Activated B cell treated with CpG ODN at 0.5 μM for 24 hours (primary cell): ENCODE measurements at regions not wholly inside any gene's neighbourhood (a gene's known extent, or its start where the extent isn't known, plus 50 kb on each side); places are given as distances from the start of the nearest gene placed in this dataset.
"Not testable (repeated sequence)": the region's sequence is repeated elsewhere in the genome, so short reads cannot be mapped to it uniquely, and the experiment has no call there.

ENCODE experiments used
- ATAC-seq: fragments of 200-7000 bp; cut with Tn5 transposase; one replicate; pipeline ENCODE4 v1.10.0; 2021; ENCODE audit warnings: low read depth, mild to moderate bottlenecking, moderate library complexity
- CTCF ChIA-PET: fragments of 350-600 bp; sonication (Branson Sonifier 250); formaldehyde crosslinking; loops from one replicate; lab custom pipeline; 2021; ENCODE audit warnings: antibody characterized with exemption; lab: Charles Lee
- POLR2A ChIA-PET: fragments of 350-600 bp; sonication (Branson Sonifier 250); formaldehyde crosslinking; loops from one replicate; lab custom pipeline; 2021; ENCODE audit warnings: antibody characterized with exemption; lab: Charles Lee
- DNase-seq: peaks from one replicate; pipeline ENCODE4 v3.0.0; 2022
- H3K27ac Mint-ChIP-seq: one replicate; pipeline ENCODE4 v1.8.0; 2020; ENCODE audit warnings: mixed read lengths
- H3K27me3 Mint-ChIP-seq: one replicate; pipeline ENCODE4 v1.8.0; 2021; ENCODE audit warnings: mixed read lengths
- H3K36me3 Mint-ChIP-seq: one replicate; pipeline ENCODE4 v1.8.0; 2021; ENCODE audit warnings: low read depth, mixed read lengths
- H3K4me1 Mint-ChIP-seq: one replicate; pipeline ENCODE4 v1.8.0; 2021; ENCODE audit warnings: mixed read lengths
- H3K4me3 Mint-ChIP-seq: one replicate; pipeline ENCODE4 v1.8.0; 2020; ENCODE audit warnings: mild to moderate bottlenecking, mixed read lengths
- H3K9me3 Mint-ChIP-seq: one replicate; pipeline ENCODE4 v1.8.0; 2020; ENCODE audit warnings: mixed read lengths
- intact Hi-C: fragments of 100-400 bp; cut with micrococcal nuclease; formaldehyde crosslinking; loops from one replicate; pipeline ENCODE4 v1.15.1; 2024
- TF ChIP-seq, protein P1 (sequence below): fragments of 200-600 bp; IDR thresholded peaks from one replicate; pipeline ENCODE4 v1.8.0; 2022; ENCODE audit warnings: antibody characterized with exemption, mild to moderate bottlenecking

DNA sequence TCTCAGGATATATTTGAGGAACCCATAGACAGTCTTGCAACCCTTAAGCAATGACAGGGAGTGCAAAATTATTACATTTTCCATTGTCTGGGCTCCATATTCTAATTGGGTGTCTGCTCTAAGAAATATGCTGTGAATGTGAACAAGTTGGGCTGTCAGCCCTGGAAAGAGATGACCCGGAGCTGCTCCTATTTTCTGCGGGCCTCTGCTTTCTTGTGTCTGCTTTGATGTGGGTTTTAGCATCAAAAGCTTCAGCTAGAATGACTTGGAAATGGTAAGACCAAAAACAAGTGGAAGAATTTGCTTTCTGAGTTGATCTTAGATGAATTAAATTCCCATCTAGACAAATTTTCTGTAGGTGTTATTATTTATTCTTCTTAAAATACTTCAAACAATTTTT is 343.6 kb upstream of the IGFBP3 start:
- CTCF ChIA-PET = no interaction called here
- H3K36me3 Mint-ChIP-seq = no peaks in the 10 kb centered on the region
- intact Hi-C loops = no loop called here
- no peak for ATAC-seq
- no peaks in the 10 kb centered on the region for H3K4me1 Mint-ChIP-seq
- no peak for DNase-seq
- TF ChIP-seq, protein P1, sequence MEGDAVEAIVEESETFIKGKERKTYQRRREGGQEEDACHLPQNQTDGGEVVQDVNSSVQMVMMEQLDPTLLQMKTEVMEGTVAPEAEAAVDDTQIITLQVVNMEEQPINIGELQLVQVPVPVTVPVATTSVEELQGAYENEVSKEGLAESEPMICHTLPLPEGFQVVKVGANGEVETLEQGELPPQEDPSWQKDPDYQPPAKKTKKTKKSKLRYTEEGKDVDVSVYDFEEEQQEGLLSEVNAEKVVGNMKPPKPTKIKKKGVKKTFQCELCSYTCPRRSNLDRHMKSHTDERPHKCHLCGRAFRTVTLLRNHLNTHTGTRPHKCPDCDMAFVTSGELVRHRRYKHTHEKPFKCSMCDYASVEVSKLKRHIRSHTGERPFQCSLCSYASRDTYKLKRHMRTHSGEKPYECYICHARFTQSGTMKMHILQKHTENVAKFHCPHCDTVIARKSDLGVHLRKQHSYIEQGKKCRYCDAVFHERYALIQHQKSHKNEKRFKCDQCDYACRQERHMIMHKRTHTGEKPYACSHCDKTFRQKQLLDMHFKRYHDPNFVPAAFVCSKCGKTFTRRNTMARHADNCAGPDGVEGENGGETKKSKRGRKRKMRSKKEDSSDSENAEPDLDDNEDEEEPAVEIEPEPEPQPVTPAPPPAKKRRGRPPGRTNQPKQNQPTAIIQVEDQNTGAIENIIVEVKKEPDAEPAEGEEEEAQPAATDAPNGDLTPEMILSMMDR = no peak
- H3K27ac Mint-ChIP-seq = no peak overlapping the region
- POLR2A ChIA-PET = no interaction called here
- no peaks in the 10 kb centered on the region for H3K27me3 Mint-ChIP-seq
- H3K4me3 Mint-ChIP-seq = no peak overlapping the region
- peaks cover 18% of the 10 kb centered on the region for H3K9me3 Mint-ChIP-seq

DNA sequence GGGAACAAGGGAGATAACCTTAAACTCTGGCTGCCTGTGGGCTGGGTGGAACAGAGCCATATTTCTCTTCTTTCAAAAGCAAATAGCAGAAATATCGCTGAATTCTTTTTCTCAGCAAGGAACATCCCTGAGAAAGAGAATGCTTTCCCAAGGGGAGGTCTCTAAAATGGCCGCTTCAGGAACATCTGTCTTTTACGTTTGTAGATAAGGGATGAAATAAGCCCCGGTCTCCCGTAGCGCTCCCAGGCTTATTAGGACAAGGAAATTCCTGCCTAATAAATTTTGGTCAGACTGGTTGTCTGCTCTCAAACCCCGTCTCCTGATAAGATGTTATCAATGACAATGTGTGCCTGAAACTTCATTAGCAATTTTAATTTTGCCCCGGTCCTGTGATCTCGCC is 340.6 kb upstream of the IGFBP3 start:
- H3K27me3 Mint-ChIP-seq, intact Hi-C loops, POLR2A ChIA-PET, H3K36me3 Mint-ChIP-seq, H3K4me1 Mint-ChIP-seq, ATAC-seq, CTCF ChIA-PET, DNase-seq, H3K4me3 Mint-ChIP-seq, H3K27ac Mint-ChIP-seq: not testable (repeated sequence)
- peaks cover 18% of the 10 kb centered on the region for H3K9me3 Mint-ChIP-seq

DNA sequence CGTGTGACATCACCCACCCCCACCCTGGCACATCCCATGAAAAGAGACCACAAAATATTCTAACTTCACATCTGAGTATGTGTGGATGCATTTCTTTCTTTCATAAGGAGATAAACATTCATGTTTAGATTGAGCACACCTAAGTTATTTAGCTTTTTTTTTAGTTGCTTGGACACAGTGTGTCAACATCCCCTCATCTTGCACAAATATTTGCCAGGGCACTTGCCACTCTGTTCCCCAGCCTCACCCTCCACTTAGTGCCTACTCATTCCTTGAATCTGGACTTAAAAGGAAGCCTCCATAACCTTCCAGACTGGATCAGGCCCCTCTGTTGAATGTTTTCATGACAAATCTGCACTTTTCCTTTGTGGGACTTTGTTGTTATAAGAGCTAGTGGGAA is 338.9 kb upstream of the IGFBP3 start:
- ChIA-PET CTCF (no interaction called here), POLR2A (no interaction called here)
- DNase-seq = no peak
- ATAC-seq = no peak
- Mint-ChIP-seq H3K4me1 (no peaks in the 10 kb centered on the region), H3K27me3 (no peaks in the 10 kb centered on the region), H3K4me3 (no peak overlapping the region), H3K27ac (no peak overlapping the region), H3K36me3 (no peaks in the 10 kb centered on the region), H3K9me3 (peaks cover 22% of the 10 kb centered on the region)
- TF ChIP-seq, protein P1 = no peak
- intact Hi-C loops = no loop called here

DNA sequence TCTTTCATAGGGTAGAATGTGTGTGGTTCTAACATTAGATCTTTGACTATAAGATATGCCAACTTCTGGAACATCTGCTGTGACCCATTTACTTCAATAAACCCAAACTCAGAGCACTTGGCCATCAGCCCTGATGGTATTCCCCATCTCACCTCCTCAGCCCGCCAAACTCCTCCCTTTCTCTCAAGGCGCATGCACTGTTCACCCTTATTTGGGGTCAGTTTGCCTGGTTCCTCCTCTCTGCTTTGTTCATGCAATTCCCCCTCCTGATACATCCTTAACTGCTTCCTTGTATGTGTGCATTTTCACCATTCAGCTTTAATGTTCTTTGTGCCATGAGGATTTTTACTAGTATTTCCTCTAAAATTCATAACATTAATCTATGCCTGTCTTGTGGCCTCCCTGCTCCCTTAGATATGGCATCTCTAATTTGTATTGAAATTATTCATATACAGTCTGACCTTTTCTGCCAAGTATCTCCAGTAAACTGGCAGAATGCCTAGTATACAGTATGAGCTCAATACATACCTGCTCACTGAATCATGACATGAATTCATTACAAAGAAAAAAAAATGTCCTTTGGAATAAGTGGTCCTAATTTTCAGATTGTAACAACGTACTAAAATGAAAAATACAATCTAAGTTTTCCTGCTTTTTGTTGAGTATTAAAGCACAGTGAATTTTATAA is 336.8 kb upstream of the IGFBP3 start:
- no peak overlapping the region for H3K27ac Mint-ChIP-seq

DNA sequence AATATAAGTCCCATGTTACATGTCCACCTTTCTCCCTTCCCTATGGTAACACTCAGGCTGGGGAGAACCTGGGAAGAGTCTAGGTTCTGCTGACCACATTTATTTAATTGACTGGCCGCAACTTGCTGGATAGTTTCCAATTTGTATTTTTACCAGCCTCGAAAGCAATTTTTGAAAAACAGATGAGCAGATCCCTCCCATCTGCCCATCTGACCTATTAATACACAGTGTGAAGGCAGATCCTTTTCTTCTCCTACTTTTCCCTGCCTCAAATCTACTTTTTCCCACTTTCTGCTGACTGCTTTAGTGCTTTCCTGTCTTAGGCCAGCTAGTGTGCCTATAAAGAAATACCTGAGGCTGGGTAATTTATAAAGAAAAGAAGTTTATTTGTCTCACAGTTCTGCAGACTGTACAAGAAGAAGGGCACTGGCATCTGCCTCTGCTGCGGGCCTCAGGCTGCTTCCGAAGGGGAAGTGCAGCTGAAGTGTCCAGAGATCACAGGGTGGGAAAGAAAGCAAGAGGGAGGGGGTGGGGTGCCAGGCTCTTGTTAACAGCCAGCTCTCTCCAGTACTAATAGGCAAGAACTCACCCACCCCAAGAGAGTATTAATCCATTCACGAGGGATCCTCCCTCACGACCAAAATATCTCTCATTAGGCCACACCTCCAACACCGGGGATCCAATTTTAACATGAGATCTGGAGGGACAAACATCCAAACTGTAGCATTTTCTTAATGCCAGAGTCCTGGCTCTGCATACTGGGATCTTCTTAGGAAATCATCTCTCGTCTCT is 336.0 kb upstream of the IGFBP3 start:
- ChIA-PET POLR2A (no interaction called here), CTCF (no interaction called here)
- Mint-ChIP-seq H3K27ac (no peak overlapping the region), H3K4me3 (no peak overlapping the region), H3K9me3 (peaks cover 26% of the 10 kb centered on the region), H3K27me3 (no peaks in the 10 kb centered on the region), H3K36me3 (no peaks in the 10 kb centered on the region), H3K4me1 (no peaks in the 10 kb centered on the region)
- TF ChIP-seq, protein P1 = no peak
- intact Hi-C loops = no loop called here
- no peak for ATAC-seq
- DNase-seq = no peak

More for the DNA sequence above, 336.8 kb upstream of the IGFBP3 start:
- peaks cover 25% of the 10 kb centered on the region for H3K9me3 Mint-ChIP-seq
- POLR2A ChIA-PET = no interaction called here
- no peaks in the 10 kb centered on the region for H3K4me1 Mint-ChIP-seq
- DNase-seq = no peak
- intact Hi-C loops = no loop called here
- TF ChIP-seq, protein P1 = no peak
- H3K4me3 Mint-ChIP-seq = no peak overlapping the region
- no peaks in the 10 kb centered on the region for H3K27me3 Mint-ChIP-seq
- no peaks in the 10 kb centered on the region for H3K36me3 Mint-ChIP-seq
- CTCF ChIA-PET = no interaction called here
- no peak for ATAC-seq
